A549 (cell line): ENCODE measurements at regions not wholly inside any gene's neighbourhood (a gene's known extent, or its start where the extent isn't known, plus 50 kb on each side); places are given as distances from the start of the nearest gene placed in this dataset.

Source experiments
- ATAC-seq, 2 experiments: fragments of 200-7000 bp in 1 of 2; fragments of >200 bp in 1 of 2; cut with Nextera tagmentation in 1 of 2; cut with Tn5 transposase in 1 of 2; 3 replicates each; pipeline versions ENCODE4 v1.8.0 to v1.9.1; 2018 to 2020; ENCODE audit warnings: mild to moderate bottlenecking in 1 of 2, moderate library complexity in 1 of 2
- CTCF ChIA-PET: fragments of 300-600 bp; sonication (Branson Sonifier 250); formaldehyde crosslinking; extraction: SDS; loops from one replicate; lab custom pipeline; 2021; ENCODE audit warnings: antibody characterized with exemption, inconsistent platforms; lab: Yijun Ruan, JAX
- POLR2A ChIA-PET: fragments of 350-600 bp; formaldehyde crosslinking; extraction: SDS; loops from one replicate; lab custom pipeline; 2021; ENCODE audit warnings: antibody characterized with exemption, inconsistent platforms; lab: Yijun Ruan, JAX
- DNase-seq, 2 experiments: peaks; one replicate each; pipeline versions ENCODE4 v3.0.0 to v3.0.0-alpha.2; 2011 to 2016; ENCODE audit warnings: low read depth in 1 of 2, low spot score in 1 of 2
- FAIRE-seq: peaks from 2 replicates; lab custom pipeline; 2011; peaks lifted over from hg19 to GRCh38; lab: Jason Lieb, UNC
- H3K27ac ChIP-seq, 2 experiments: fragments of >200 bp; sonication (Bioruptor Twin); formaldehyde crosslinking; 3 replicates each; pipeline ENCODE4 v1.5.1; 2016 to 2017
- H3K4me1 ChIP-seq: fragments of >200 bp; sonication (Bioruptor Twin); formaldehyde crosslinking; 3 replicates; pipeline ENCODE4 v1.6.1; 2016
- H3K4me2 ChIP-seq: fragments of >200 bp; sonication (Bioruptor Twin); formaldehyde crosslinking; 3 replicates; pipeline ENCODE4 v1.6.1; 2016
- H3K4me3 ChIP-seq: fragments of >200 bp; sonication (Bioruptor Twin); formaldehyde crosslinking; 3 replicates; pipeline ENCODE4 v1.5.1; 2016
- H3K9me3 ChIP-seq: fragments of >200 bp; sonication (Bioruptor Twin); formaldehyde crosslinking; 3 replicates; pipeline ENCODE4 v1.6.1; 2016
- ATOH8 ChIP-seq: fragments of 250-450 bp; sonication (Bioruptor Pico); IDR thresholded peaks from 2 replicates; pipeline ENCODE4 v1.5.0; 2020; ENCODE audit warnings: low read depth, mild to moderate bottlenecking, moderate library complexity
- CBX2 ChIP-seq: fragments of 200-600 bp; sonication (generic); IDR thresholded peaks from 2 replicates; pipeline ENCODE4 v1.6.1; 2016; ENCODE audit warnings: low read depth, mild to moderate bottlenecking, borderline replicate concordance
- CBX8 ChIP-seq: fragments of 200-600 bp; sonication (generic); IDR thresholded peaks from 2 replicates; pipeline ENCODE4 v1.6.1; 2016
- CHD2 ChIP-seq: fragments of 150-350 bp; IDR thresholded peaks from 2 replicates; pipeline ENCODE4 v1.6.1; 2014; ENCODE audit warnings: low read length; ENCODE audit not compliant: partially characterized antibody
- HDAC2 ChIP-seq: fragments of 200-600 bp; sonication (generic); IDR thresholded peaks from 2 replicates; pipeline ENCODE4 v1.6.1; 2016
- HES2 ChIP-seq: fragments of >200 bp; sonication (Bioruptor Twin); formaldehyde crosslinking; IDR thresholded peaks from 2 replicates; pipeline ENCODE4 v1.6.1; 2016
- HEYL ChIP-seq: fragments of 250-450 bp; sonication (Bioruptor Pico); IDR thresholded peaks from 2 replicates; pipeline ENCODE4 v1.8.0; 2021; ENCODE audit warnings: mild to moderate bottlenecking, moderate library complexity
- HMGXB4 ChIP-seq: fragments of 250-450 bp; sonication (Bioruptor Pico); IDR thresholded peaks from 2 replicates; pipeline ENCODE4 v1.5.0; 2021; ENCODE audit warnings: mild to moderate bottlenecking, moderate library complexity, borderline replicate concordance
- HOXB13 ChIP-seq: fragments of 250-450 bp; sonication (Bioruptor Pico); IDR thresholded peaks from 2 replicates; pipeline ENCODE4 v1.5.0; 2020; ENCODE audit warnings: low read depth, mild to moderate bottlenecking, moderate library complexity
- HOXB5 ChIP-seq: fragments of 250-450 bp; sonication (Bioruptor Pico); IDR thresholded peaks from 2 replicates; pipeline ENCODE4 v1.5.0; 2020; ENCODE audit warnings: mild to moderate bottlenecking, moderate library complexity
- KDM5A ChIP-seq: fragments of 200-600 bp; sonication (generic); IDR thresholded peaks from 2 replicates; pipeline ENCODE4 v1.6.1; 2016; ENCODE audit warnings: antibody characterized with exemption, mild to moderate bottlenecking
- MAFK ChIP-seq: fragments of 450-650 bp; IDR thresholded peaks from 2 replicates; pipeline ENCODE4 v1.6.1; 2014; ENCODE audit not compliant: partially characterized antibody
- MAZ ChIP-seq: fragments of 150-350 bp; IDR thresholded peaks from 2 replicates; pipeline ENCODE4 v1.6.1; 2014; ENCODE audit warnings: antibody characterized with exemption, low read depth, low read length, borderline replicate concordance
- MYC ChIP-seq: IDR thresholded peaks from 2 replicates; pipeline ENCODE4 v1.6.1; 2012; ENCODE audit warnings: mild to moderate bottlenecking, inconsistent platforms, low read length, improper control_type of control experiment, borderline replicate concordance
- NFE2L2 ChIP-seq: fragments of 150-350 bp; conservative IDR thresholded peaks from 2 replicates; pipeline ENCODE4 v1.6.1; 2014; ENCODE audit warnings: low read length
- NPAS2 ChIP-seq: fragments of 250-450 bp; sonication (Bioruptor Pico); IDR thresholded peaks from 2 replicates; pipeline ENCODE4 v1.8.0; 2022; ENCODE audit warnings: mild to moderate bottlenecking, moderate library complexity, borderline replicate concordance
- PHF8 ChIP-seq: fragments of 200-600 bp; sonication (generic); IDR thresholded peaks from 2 replicates; pipeline ENCODE4 v1.6.1; 2016; ENCODE audit warnings: low read depth, mild to moderate bottlenecking, antibody characterized with exemption, moderate library complexity, borderline replicate concordance
- POLR2A ChIP-seq: IDR thresholded peaks from 2 replicates; pipeline ENCODE4 v1.6.1; 2012; ENCODE audit warnings: mild to moderate bottlenecking, low read length
- ZFP36 ChIP-seq: fragments of 450-650 bp; IDR thresholded peaks from 2 replicates; pipeline ENCODE4 v1.6.1; 2014; ENCODE audit warnings: borderline replicate concordance; ENCODE audit not compliant: partially characterized antibody
- ZNF302 ChIP-seq: fragments of 250-450 bp; sonication (Bioruptor Pico); IDR thresholded peaks from 2 replicates; pipeline ENCODE4 v1.9.0; 2021; ENCODE audit warnings: inconsistent platforms, mild to moderate bottlenecking, moderate library complexity
- WGBS: methylation state at CpG from one replicate; pipeline ENCODE4 v1.1.6; 2017; ENCODE audit errors: missing lambda C conversion rate; 5-methylcytosine and 5-hydroxymethylcytosine counted together
- TF ChIP-seq, protein P1 (sequence below): fragments of 450-650 bp; IDR thresholded peaks from 2 replicates; pipeline ENCODE4 v1.6.1; 2014; ENCODE audit warnings: antibody characterized with exemption
- TF ChIP-seq, protein P2 (sequence below): fragments of 150-350 bp; IDR thresholded peaks from 2 replicates; pipeline ENCODE4 v1.6.1; 2014; ENCODE audit warnings: low read depth, mild to moderate bottlenecking, low read length

- POLR2A ChIA-PET, result no interaction called here
Measured at GRCh38 chr5:141777711-141778110, 95.7 kb upstream of the ARAP3 start.

GRCh38 chr5:141777130-141777529 is 95.1 kb upstream of the ARAP3 start:
- FAIRE-seq (no peak), DNase-seq (no peak), ATAC-seq (no peak)
- WGBS, result 28% methylated on average over 3 of the region's 3 CpGs
- Histone ChIP-seq H3K4me1 (peaks cover 14% of the 10 kb centered on the region; the same call in 1 of the 3 replicates), H3K4me2 (no peak overlapping the region), H3K27ac (no peak overlapping the region), H3K9me3 (no peaks in the 10 kb centered on the region), H3K4me3 (no peak overlapping the region)
- no peak for TF ChIP-seq MYC
- TF ChIP-seq NFE2L2, result no peak
- TF ChIP-seq ZFP36, result no peak
- no peak for TF ChIP-seq CHD2
- no peak for TF ChIP-seq HOXB13
- POLR2A ChIA-PET, result no interaction called here
- CTCF ChIA-PET, result no interaction called here

More at GRCh38 chr5:141777711-141778110, 95.7 kb upstream of the ARAP3 start:
- Histone ChIP-seq H3K4me3 (no peak overlapping the region), H3K4me1 (peaks cover 15% of the 10 kb centered on the region; the same call in 2 of the 3 replicates), H3K4me2 (no peak overlapping the region), H3K27ac (no peak overlapping the region), H3K9me3 (no peaks in the 10 kb centered on the region)
- ATAC-seq, result no peak
- no peak for FAIRE-seq
- CTCF ChIA-PET, result interaction anchor here (1.3 to 5.6 kb wide), 2 partner anchors 36 to 102 kb away, joined by 4 to 22 read pairs; partner anchors contain the start of gene PCDH1
- WGBS, result 88% methylated on average over 1 of the region's 2 CpGs
- DNase-seq, result no peak
- TF ChIP-seq, protein P1, sequence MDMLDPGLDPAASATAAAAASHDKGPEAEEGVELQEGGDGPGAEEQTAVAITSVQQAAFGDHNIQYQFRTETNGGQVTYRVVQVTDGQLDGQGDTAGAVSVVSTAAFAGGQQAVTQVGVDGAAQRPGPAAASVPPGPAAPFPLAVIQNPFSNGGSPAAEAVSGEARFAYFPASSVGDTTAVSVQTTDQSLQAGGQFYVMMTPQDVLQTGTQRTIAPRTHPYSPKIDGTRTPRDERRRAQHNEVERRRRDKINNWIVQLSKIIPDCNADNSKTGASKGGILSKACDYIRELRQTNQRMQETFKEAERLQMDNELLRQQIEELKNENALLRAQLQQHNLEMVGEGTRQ, result no peak
- no peak for TF ChIP-seq HES2
- TF ChIP-seq, protein P2, sequence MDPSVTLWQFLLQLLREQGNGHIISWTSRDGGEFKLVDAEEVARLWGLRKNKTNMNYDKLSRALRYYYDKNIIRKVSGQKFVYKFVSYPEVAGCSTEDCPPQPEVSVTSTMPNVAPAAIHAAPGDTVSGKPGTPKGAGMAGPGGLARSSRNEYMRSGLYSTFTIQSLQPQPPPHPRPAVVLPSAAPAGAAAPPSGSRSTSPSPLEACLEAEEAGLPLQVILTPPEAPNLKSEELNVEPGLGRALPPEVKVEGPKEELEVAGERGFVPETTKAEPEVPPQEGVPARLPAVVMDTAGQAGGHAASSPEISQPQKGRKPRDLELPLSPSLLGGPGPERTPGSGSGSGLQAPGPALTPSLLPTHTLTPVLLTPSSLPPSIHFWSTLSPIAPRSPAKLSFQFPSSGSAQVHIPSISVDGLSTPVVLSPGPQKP, result no peak
- no peak for TF ChIP-seq CBX8
- TF ChIP-seq HOXB5, result no peak
- no peak for TF ChIP-seq HOXB13
- TF ChIP-seq POLR2A, result no peak
- TF ChIP-seq MAZ, result no peak
- TF ChIP-seq HEYL (CRISPR knock-in tag), result no peak
- TF ChIP-seq MAFK, result no peak
- no peak for TF ChIP-seq PHF8
- no peak for TF ChIP-seq ATOH8 (CRISPR knock-in tag)
- no peak for TF ChIP-seq HMGXB4 (CRISPR knock-in tag)
- no peak for TF ChIP-seq KDM5A
- no peak for TF ChIP-seq ZNF302 (CRISPR knock-in tag)
- no peak for TF ChIP-seq CBX2
- TF ChIP-seq NPAS2 (CRISPR knock-in tag), result no peak
- no peak for TF ChIP-seq HDAC2
